ENCODE measurements at regions not wholly inside any gene's neighbourhood (a gene's known extent, or its start where the extent isn't known, plus 50 kb on each side); places are given as distances from the start of the nearest gene placed in this dataset.

DNA sequence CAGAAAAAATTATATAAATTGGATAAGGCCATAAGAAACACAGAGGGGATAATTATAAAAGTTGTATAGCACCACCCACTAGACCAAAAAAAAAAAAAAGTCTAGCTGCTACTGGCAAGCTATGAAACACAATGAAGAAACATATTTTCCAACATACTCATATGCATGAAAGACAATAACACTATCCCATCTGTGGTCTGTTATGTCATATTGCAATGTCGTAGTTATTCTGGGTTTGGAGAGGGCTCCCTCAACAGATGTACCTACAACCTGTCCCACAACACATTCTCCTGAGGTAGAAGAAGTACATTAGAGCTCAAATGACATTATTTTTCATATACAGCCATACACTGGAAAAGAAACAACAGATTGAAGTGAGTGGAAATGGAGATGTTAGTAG lies 517.6 kb upstream of the ADGRL4 start:
- TF ChIP-seq POLR2AphosphoS5 (IDR thresholded peaks at IDR 0.05) (no peak), POLR2A (IDR thresholded peaks at IDR 0.05) (no peak)
- TF ChIP-seq, protein P1, sequence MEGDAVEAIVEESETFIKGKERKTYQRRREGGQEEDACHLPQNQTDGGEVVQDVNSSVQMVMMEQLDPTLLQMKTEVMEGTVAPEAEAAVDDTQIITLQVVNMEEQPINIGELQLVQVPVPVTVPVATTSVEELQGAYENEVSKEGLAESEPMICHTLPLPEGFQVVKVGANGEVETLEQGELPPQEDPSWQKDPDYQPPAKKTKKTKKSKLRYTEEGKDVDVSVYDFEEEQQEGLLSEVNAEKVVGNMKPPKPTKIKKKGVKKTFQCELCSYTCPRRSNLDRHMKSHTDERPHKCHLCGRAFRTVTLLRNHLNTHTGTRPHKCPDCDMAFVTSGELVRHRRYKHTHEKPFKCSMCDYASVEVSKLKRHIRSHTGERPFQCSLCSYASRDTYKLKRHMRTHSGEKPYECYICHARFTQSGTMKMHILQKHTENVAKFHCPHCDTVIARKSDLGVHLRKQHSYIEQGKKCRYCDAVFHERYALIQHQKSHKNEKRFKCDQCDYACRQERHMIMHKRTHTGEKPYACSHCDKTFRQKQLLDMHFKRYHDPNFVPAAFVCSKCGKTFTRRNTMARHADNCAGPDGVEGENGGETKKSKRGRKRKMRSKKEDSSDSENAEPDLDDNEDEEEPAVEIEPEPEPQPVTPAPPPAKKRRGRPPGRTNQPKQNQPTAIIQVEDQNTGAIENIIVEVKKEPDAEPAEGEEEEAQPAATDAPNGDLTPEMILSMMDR (IDR thresholded peaks at IDR 0.05), result no peak

All from prostate gland (tissue), 2 donors.